Pancreas (tissue), 10 donors: ENCODE measurements at regions not wholly inside any gene's neighbourhood (a gene's known extent, or its start where the extent isn't known, plus 50 kb on each side); places are given as distances from the start of the nearest gene placed in this dataset.

ENCODE experiments used
- ATAC-seq, 4 donors: fragments of 200-7000 bp; cut with Tn5 transposase; one replicate each; pipeline versions ENCODE4 v1.8.0 to v1.9.1; 2020; ENCODE audit warnings: mild to moderate bottlenecking in 4 of 4, moderate library complexity in 4 of 4
- DNase-seq, 6 donors: peaks; one replicate each; pipeline ENCODE4 v3.0.0-alpha.2; 2020
- FAIRE-seq: peaks from 2 replicates; lab custom pipeline; 2012; peaks lifted over from hg19 to GRCh38; lab: Jason Lieb, UNC
- H3K27ac ChIP-seq, 4 donors: fragments of 200-600 bp; sonication (generic); 1 replicate in 3 of 4; 2 replicates in 1 of 4; pipeline versions ENCODE4 v1.5.0 to v1.8.0; 2020
- H3K27me3 ChIP-seq, 4 donors: fragments of 200-600 bp; one replicate each; pipeline ENCODE4 v1.8.0; 2021
- H3K36me3 ChIP-seq, 3 donors: fragments of 200-600 bp; sonication (generic) in 1 of 3; one replicate each; pipeline versions ENCODE4 v1.5.0 to v1.8.0; 2020 to 2021
- H3K4me1 ChIP-seq, 3 donors: fragments of 200-600 bp; one replicate each; pipeline ENCODE4 v1.8.0; 2021
- H3K4me3 ChIP-seq, 4 donors: fragments of 200-600 bp; sonication (generic) in 2 of 4; one replicate each; pipeline versions ENCODE4 v1.5.0 to v1.8.0; 2020 to 2021
- H3K9me3 ChIP-seq, 4 donors: fragments of 200-600 bp; one replicate each; pipeline ENCODE4 v1.8.0; 2021
- WGBS, 2 donors: extraction: QIAGEN DNeasy Blood & Tissue Kit; methylation state at CpG; one replicate each; pipeline ENCODE4 v1.1.7; 2013; 5-methylcytosine and 5-hydroxymethylcytosine counted together
- intact Hi-C, 3 donors: fragments of 100-400 bp; cut with DNase I; formaldehyde crosslinking; loops; one replicate each; pipeline versions ENCODE4 v1.11.1 to v1.14.2; 2022
- TF ChIP-seq, protein P1 (sequence below), 4 donors: fragments of 200-600 bp; sonication (generic) in 3 of 4; IDR thresholded peaks; one replicate each; pipeline versions ENCODE4 v1.5.0 to v1.8.0; 2021; ENCODE audit warnings: antibody characterized with exemption in 4 of 4
- donor health status: healthy with polysubstance abuse.
- donor health status: DM: no; HTN: no; CAD: no; lungs with moderate emphysema.
- donor health status: DM: no; HTN: no; CAD: no.
- donor health status: control.
- donor health status: control.
- donor health status: Bipolar disorder and iron deficiency.
- donor health status: DM: yes; HTN: yes; CAD: no.
- donor health status: DM: no; HTN: no; CAD: no.
- donor health status: DM: no; HTN: no; CAD: no.
- donor health status: DM: yes; HTN: yes; CAD: no.

DNA sequence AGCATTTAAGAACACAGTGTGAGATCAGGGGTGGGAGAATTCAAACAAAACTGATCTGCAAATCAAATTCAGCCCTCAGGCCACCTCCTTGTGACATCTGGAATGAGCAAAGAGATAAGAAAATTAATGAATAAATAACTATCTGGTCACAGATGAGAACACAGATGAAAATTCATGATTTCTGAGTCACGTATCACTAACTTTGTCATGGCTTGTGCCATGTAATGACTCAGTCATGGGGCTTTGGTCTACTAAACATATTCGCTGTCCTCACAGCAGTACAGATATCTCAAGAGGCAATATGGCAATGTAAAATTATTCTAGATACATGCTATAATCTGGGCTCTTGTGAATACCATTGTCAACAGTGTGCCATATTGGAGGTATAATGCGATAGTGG lies 274.4 kb downstream of the MAN2A1 start:
- H3K4me3 ChIP-seq, result no peak overlapping the region
- intact Hi-C loops, result no loop called here
- no peaks in the 10 kb centered on the region for H3K36me3 ChIP-seq
- H3K9me3 ChIP-seq, result no peaks in the 10 kb centered on the region
- H3K4me1 ChIP-seq, result no peaks in the 10 kb centered on the region
- no peaks in the 10 kb centered on the region for H3K27me3 ChIP-seq
- H3K27ac ChIP-seq, result no peak overlapping the region
- FAIRE-seq (no peak), ATAC-seq (no peak), DNase-seq (no peak)
- TF ChIP-seq, protein P1, sequence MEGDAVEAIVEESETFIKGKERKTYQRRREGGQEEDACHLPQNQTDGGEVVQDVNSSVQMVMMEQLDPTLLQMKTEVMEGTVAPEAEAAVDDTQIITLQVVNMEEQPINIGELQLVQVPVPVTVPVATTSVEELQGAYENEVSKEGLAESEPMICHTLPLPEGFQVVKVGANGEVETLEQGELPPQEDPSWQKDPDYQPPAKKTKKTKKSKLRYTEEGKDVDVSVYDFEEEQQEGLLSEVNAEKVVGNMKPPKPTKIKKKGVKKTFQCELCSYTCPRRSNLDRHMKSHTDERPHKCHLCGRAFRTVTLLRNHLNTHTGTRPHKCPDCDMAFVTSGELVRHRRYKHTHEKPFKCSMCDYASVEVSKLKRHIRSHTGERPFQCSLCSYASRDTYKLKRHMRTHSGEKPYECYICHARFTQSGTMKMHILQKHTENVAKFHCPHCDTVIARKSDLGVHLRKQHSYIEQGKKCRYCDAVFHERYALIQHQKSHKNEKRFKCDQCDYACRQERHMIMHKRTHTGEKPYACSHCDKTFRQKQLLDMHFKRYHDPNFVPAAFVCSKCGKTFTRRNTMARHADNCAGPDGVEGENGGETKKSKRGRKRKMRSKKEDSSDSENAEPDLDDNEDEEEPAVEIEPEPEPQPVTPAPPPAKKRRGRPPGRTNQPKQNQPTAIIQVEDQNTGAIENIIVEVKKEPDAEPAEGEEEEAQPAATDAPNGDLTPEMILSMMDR (IDR thresholded peaks at IDR 0.05), result no peak
- 91 to 92% methylated on average over 3 of the region's 3 CpGs for WGBS, 2 donors

DNA sequence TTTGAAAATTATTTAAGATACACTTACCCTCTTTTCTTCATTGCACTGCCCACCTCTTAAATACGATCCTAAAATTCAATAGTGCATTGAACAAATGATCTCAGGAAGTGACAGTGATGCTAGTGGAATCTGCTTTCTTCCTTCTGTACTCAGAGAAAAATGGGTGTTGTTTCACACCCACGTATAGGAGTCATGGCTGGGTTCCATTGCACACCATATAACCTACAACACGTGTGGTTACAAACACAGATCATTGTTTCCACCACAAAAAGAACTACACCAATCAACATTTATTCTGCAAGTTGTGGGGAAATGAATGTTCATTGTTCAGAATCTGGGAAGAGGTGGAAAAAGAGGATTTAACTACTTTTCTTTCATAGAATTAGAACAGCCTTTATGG lies 275.9 kb downstream of the MAN2A1 start:
- ATAC-seq (no peak), FAIRE-seq (no peak), DNase-seq (no peak)
- Histone ChIP-seq H3K27me3 (no peaks in the 10 kb centered on the region), H3K36me3 (no peaks in the 10 kb centered on the region), H3K4me1 (no peaks in the 10 kb centered on the region), H3K27ac (no peak overlapping the region), H3K9me3 (no peaks in the 10 kb centered on the region), H3K4me3 (no peak overlapping the region)
- intact Hi-C loops, result no loop called here
- 54 to 61% methylated on average over 3 of the region's 3 CpGs for WGBS, 2 donors
- TF ChIP-seq, protein P1 (IDR thresholded peaks at IDR 0.05), result no peak

- intact Hi-C loops, result no loop called here
- DNase-seq (no peak), FAIRE-seq (no peak), ATAC-seq (no peak)
- no peaks in the 10 kb centered on the region for H3K9me3 ChIP-seq
- H3K27me3 ChIP-seq, result no peaks in the 10 kb centered on the region
- H3K36me3 ChIP-seq, result no peaks in the 10 kb centered on the region
- H3K4me1 ChIP-seq, result no peaks in the 10 kb centered on the region
- no peak overlapping the region for H3K27ac ChIP-seq
- H3K4me3 ChIP-seq, result no peak overlapping the region
- TF ChIP-seq, protein P1 (IDR thresholded peaks at IDR 0.05), result no peak
- WGBS, 2 donors, result 87 to 89% methylated on average over 1 of the region's 1 CpG
These were observed 282.2 kb downstream of the MAN2A1 start for GRCh38 chr5:109971968-109972367.

DNA sequence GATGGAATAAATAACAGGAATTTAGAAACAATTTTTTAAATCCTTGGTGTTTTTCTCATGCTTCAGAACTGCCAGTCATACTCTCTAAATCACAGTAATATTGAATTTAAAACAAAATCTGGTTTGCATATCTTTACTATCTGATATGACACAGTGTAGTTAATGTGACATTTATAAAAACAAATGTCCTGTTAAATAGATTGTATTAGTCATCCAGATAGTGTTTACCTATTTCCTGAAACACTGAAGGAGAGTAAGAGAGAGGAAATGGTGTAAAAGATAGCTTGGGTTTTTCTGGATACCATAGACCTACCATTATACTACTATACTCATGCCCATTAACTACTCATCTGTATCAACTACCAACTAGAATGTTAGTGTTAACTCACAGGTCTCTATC lies 292.3 kb downstream of the MAN2A1 start:
- DNase-seq (no peak), ATAC-seq (peak in 1 of 4 donors; percentile 56), FAIRE-seq (no peak)
- Histone ChIP-seq H3K36me3 (no peaks in the 10 kb centered on the region), H3K4me3 (no peak overlapping the region), H3K4me1 (no peaks in the 10 kb centered on the region), H3K27ac (no peak overlapping the region), H3K27me3 (no peaks in the 10 kb centered on the region), H3K9me3 (no peaks in the 10 kb centered on the region)
- TF ChIP-seq, protein P1 (IDR thresholded peaks at IDR 0.05), result no peak
- intact Hi-C loops, result no loop called here

DNA sequence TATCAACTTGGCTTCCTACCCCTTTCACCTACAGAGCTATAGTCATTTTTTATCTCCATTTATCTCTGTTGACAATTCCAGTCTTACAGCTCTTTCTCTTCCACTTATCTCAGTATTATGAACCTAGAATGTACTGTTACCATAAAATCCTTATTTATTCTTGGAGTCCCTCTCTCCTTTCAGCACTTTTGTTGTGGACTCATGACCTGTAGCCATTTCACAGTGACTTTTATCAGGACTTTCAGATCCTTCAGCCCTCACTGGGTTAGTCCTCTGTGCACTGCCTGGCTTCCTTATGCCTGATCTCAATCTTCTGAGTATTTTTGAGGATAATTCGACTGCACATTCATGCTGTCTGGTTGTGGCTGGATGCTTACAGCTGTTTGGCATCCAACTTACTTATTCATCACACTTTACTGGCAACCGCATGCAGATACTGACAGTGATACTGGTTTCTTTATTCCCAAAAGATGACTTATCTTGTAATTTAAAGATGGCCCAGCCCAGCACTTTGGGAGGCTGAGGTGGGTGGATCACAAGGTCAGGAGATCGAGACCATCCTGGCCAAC lies 293.3 kb downstream of the MAN2A1 start:
- TF ChIP-seq, protein P1 (IDR thresholded peaks at IDR 0.05), result no peak
- Histone ChIP-seq H3K4me3 (no peak overlapping the region), H3K36me3 (no peaks in the 10 kb centered on the region), H3K4me1 (no peaks in the 10 kb centered on the region), H3K9me3 (no peaks in the 10 kb centered on the region), H3K27me3 (no peaks in the 10 kb centered on the region), H3K27ac (no peak overlapping the region)
- no peak for ATAC-seq
- FAIRE-seq, result no peak
- intact Hi-C loops, result no loop called here
- DNase-seq, result no peak
- WGBS, 2 donors, result 77 to 79% methylated on average over 3 of the region's 3 CpGs
